ENCODE measurements at regions not wholly inside any gene's neighbourhood (a gene's known extent, or its start where the extent isn't known, plus 50 kb on each side); places are given as distances from the start of the nearest gene placed in this dataset.

DNA sequence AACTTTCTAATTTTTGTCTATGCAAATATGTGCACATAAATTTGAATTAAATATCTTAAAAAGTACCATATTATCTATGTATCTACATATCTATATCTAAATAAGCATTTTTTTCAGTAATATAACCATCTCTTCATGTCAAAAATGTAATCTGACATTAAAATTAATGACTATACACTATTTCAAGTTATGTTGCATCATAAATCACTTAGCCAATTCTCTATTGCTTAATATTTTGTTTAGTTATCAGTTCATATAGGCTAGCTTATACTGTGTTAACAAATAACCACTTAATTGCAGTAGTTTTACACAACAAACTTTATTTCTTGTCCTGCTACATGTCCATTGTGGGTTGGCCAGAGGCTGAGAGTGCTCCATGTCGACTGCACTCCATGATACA, 360.8 kb downstream of the EPM2A start:
- TF ChIP-seq CTCF (conservative IDR thresholded peaks at IDR 0.05; ENCODE audit: low read depth, low read length) = no peak
- DNase-seq (ENCODE audit: low read depth) = no peak
- no peak overlapping the region for H3K4me3 ChIP-seq (ENCODE audit: low read depth, low read length)

DNA sequence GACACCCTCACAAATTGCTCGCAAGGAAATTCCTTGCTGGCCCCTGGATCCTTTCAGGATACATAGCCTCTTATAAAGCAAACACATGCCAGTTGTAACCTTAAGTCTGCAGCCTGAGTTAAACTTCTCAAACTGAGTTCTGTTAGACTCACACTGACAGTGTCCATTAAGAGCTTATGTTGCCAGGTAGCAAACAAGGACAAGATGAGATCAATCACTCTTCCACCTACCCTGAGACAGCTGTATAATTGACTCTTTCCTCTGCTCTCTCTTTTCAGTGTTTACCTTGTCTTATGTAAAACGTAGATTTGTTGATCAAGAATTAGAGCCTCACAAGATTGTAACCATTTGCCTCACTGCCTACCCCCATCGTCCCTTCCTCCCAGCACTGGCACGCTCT, 359.8 kb downstream of the EPM2A start:
- no peak for TF ChIP-seq CTCF (conservative IDR thresholded peaks at IDR 0.05; ENCODE audit: low read depth, low read length)
- no peak for DNase-seq (ENCODE audit: low read depth)
- no peak overlapping the region for H3K4me3 ChIP-seq (ENCODE audit: low read depth, low read length)

GRCh38 chr6:145380186-145380585, 355.1 kb downstream of the EPM2A start:
- TF ChIP-seq CTCF (conservative IDR thresholded peaks at IDR 0.05; ENCODE audit: low read depth, low read length) = no peak
- no peak for DNase-seq (ENCODE audit: low read depth)

DNA sequence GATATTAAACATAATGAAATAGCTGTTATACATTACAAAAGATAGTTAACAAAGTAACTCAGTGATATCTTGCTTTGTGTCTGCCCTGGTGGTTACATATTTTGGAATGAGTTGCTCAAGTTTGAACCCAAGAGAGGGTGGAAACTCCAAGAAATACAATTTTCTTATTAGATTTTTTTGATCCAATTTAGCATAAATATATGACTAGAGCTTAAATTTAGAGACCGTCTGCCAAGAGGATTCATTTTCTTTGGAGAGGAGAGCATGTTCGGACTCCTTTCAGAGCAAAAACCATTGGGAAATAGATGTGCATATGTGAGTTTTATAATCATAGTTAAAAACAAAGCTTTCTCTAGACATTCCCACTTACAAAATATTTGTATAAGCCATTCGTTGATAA, 353.4 kb downstream of the EPM2A start:
- no peak for TF ChIP-seq CTCF (conservative IDR thresholded peaks at IDR 0.05; ENCODE audit: low read depth, low read length)
- no peak for DNase-seq (ENCODE audit: low read depth)
- no peak overlapping the region for H3K4me3 ChIP-seq (ENCODE audit: low read depth, low read length)

More at GRCh38 chr6:145380186-145380585, 355.1 kb downstream of the EPM2A start:
- no peak overlapping the region for H3K4me3 ChIP-seq (ENCODE audit: low read depth, low read length)

GRCh38 chr6:145383428-145383827, 351.9 kb downstream of the EPM2A start:
- no peak overlapping the region for H3K4me3 ChIP-seq (ENCODE audit: low read depth, low read length)
- TF ChIP-seq CTCF (conservative IDR thresholded peaks at IDR 0.05; ENCODE audit: low read depth, low read length) = no peak

GRCh38 chr6:145384503-145384902, 350.8 kb downstream of the EPM2A start:
- no peak for TF ChIP-seq CTCF (conservative IDR thresholded peaks at IDR 0.05; ENCODE audit: low read depth, low read length)
- H3K4me3 ChIP-seq (ENCODE audit: low read depth, low read length) = no peak overlapping the region
- DNase-seq (ENCODE audit: low read depth) = no peak

More at GRCh38 chr6:145383428-145383827, 351.9 kb downstream of the EPM2A start:
- DNase-seq (ENCODE audit: low read depth) = no peak

GRCh38 chr6:145396499-145396898, 338.8 kb downstream of the EPM2A start:
- no peak for TF ChIP-seq CTCF (conservative IDR thresholded peaks at IDR 0.05; ENCODE audit: low read depth, low read length)

More at GRCh38 chr6:145396499-145396898, 338.8 kb downstream of the EPM2A start:
- DNase-seq (ENCODE audit: low read depth) = no peak
- H3K4me3 ChIP-seq (ENCODE audit: low read depth, low read length) = no peak overlapping the region

Data from choroid plexus epithelial cell (primary cell).